ENCODE measurements at regions not wholly inside any gene's neighbourhood (a gene's known extent, or its start where the extent isn't known, plus 50 kb on each side); places are given as distances from the start of the nearest gene placed in this dataset.

- peak; percentile 98 for DNase-seq (ENCODE audit: low read depth)
Measured at GRCh38 chr14:50038398-50039119, 77.8 kb downstream of the VCPKMT start.

GRCh38 chr14:50039120-50039517 lies 77.3 kb downstream of the VCPKMT start:
- DNase-seq (ENCODE audit: low read depth), result no peak

GRCh38 chr14:50039734-50040400 lies 76.5 kb downstream of the VCPKMT start:
- DNase-seq (ENCODE audit: low read depth), result peak; percentile 78

GRCh38 chr14:50040401-50040775 lies 76.0 kb downstream of the VCPKMT start:
- DNase-seq (ENCODE audit: low read depth), result peak; percentile 84

- DNase-seq (ENCODE audit: low read depth), result no peak
Measured at GRCh38 chr14:50040895-50041465, 75.4 kb downstream of the VCPKMT start.

GRCh38 chr14:50041980-50042379 lies 74.4 kb downstream of the VCPKMT start:
- no peak for DNase-seq (ENCODE audit: low read depth)

- no peak for DNase-seq (ENCODE audit: low read depth)
Measured at GRCh38 chr14:50044042-50044651, 72.2 kb downstream of the VCPKMT start.

- peak; percentile 60 for DNase-seq (ENCODE audit: low read depth)
Measured at GRCh38 chr14:50045039-50045711, 71.2 kb downstream of the VCPKMT start.

- DNase-seq (ENCODE audit: low read depth), result no peak
Measured at GRCh38 chr14:50045837-50046236, 70.5 kb downstream of the VCPKMT start.

- no peak for DNase-seq (ENCODE audit: low read depth)
Measured at GRCh38 chr14:50047274-50047676, 69.1 kb downstream of the VCPKMT start.

- DNase-seq (ENCODE audit: low read depth), result no peak
Measured at GRCh38 chr14:50049093-50049492, 67.3 kb downstream of the VCPKMT start.

- no peak for DNase-seq (ENCODE audit: low read depth)
Measured at GRCh38 chr14:50049703-50050570, 66.4 kb downstream of the VCPKMT start.

GRCh38 chr14:50051106-50051505 lies 65.3 kb downstream of the VCPKMT start:
- DNase-seq (ENCODE audit: low read depth), result no peak

GRCh38 chr14:50051706-50052105 lies 64.7 kb downstream of the VCPKMT start:
- DNase-seq (ENCODE audit: low read depth), result no peak

GRCh38 chr14:50052517-50052916 lies 63.9 kb downstream of the VCPKMT start:
- no peak for DNase-seq (ENCODE audit: low read depth)

- no peak for DNase-seq (ENCODE audit: low read depth)
Measured at GRCh38 chr14:50053935-50054334, 62.4 kb downstream of the VCPKMT start.

GRCh38 chr14:50055461-50056228 lies 60.7 kb downstream of the VCPKMT start:
- DNase-seq (ENCODE audit: low read depth), result peak; percentile 32

GRCh38 chr14:50056435-50056834 lies 59.9 kb downstream of the VCPKMT start:
- DNase-seq (ENCODE audit: low read depth), result no peak

- no peak for DNase-seq (ENCODE audit: low read depth)
Measured at GRCh38 chr14:50057331-50057730, 59.0 kb downstream of the VCPKMT start.

GRCh38 chr14:50058113-50058512 lies 58.3 kb downstream of the VCPKMT start:
- DNase-seq (ENCODE audit: low read depth), result no peak

Measured in LHCN-M2 (cell line).